Activated B cell treated with CpG ODN at 0.5 μM for 24 hours (primary cell): ENCODE measurements at regions not wholly inside any gene's neighbourhood (a gene's known extent, or its start where the extent isn't known, plus 50 kb on each side); places are given as distances from the start of the nearest gene placed in this dataset.

ENCODE experiments used
- ATAC-seq: fragments of 200-7000 bp; cut with Tn5 transposase; one replicate; pipeline ENCODE4 v1.10.0; 2021; ENCODE audit warnings: low read depth, mild to moderate bottlenecking, moderate library complexity
- CTCF ChIA-PET: fragments of 350-600 bp; sonication (Branson Sonifier 250); formaldehyde crosslinking; loops from one replicate; lab custom pipeline; 2021; ENCODE audit warnings: antibody characterized with exemption; lab: Charles Lee
- POLR2A ChIA-PET: fragments of 350-600 bp; sonication (Branson Sonifier 250); formaldehyde crosslinking; loops from one replicate; lab custom pipeline; 2021; ENCODE audit warnings: antibody characterized with exemption; lab: Charles Lee
- DNase-seq: peaks from one replicate; pipeline ENCODE4 v3.0.0; 2022
- H3K27ac Mint-ChIP-seq: one replicate; pipeline ENCODE4 v1.8.0; 2020; ENCODE audit warnings: mixed read lengths
- H3K27me3 Mint-ChIP-seq: one replicate; pipeline ENCODE4 v1.8.0; 2021; ENCODE audit warnings: mixed read lengths
- H3K36me3 Mint-ChIP-seq: one replicate; pipeline ENCODE4 v1.8.0; 2021; ENCODE audit warnings: low read depth, mixed read lengths
- H3K4me1 Mint-ChIP-seq: one replicate; pipeline ENCODE4 v1.8.0; 2021; ENCODE audit warnings: mixed read lengths
- H3K4me3 Mint-ChIP-seq: one replicate; pipeline ENCODE4 v1.8.0; 2020; ENCODE audit warnings: mild to moderate bottlenecking, mixed read lengths
- H3K9me3 Mint-ChIP-seq: one replicate; pipeline ENCODE4 v1.8.0; 2020; ENCODE audit warnings: mixed read lengths
- CTCF ChIP-seq: fragments of 200-600 bp; IDR thresholded peaks from one replicate; pipeline ENCODE4 v1.8.0; 2022; ENCODE audit warnings: antibody characterized with exemption, mild to moderate bottlenecking
- intact Hi-C: fragments of 100-400 bp; cut with micrococcal nuclease; formaldehyde crosslinking; loops from one replicate; pipeline ENCODE4 v1.15.1; 2024

GRCh38 chr18:71831039-71831438 lies 713.1 kb downstream of the CBLN2 start:
- no peaks in the 10 kb centered on the region for H3K4me1 Mint-ChIP-seq
- H3K27me3 Mint-ChIP-seq = no peaks in the 10 kb centered on the region
- TF ChIP-seq CTCF = no peak
- DNase-seq (no peak), ATAC-seq (no peak)
- ChIA-PET CTCF (no interaction called here), POLR2A (interaction anchor here (0.6 kb wide), 1 partner anchor 306 kb away, joined by 3 read pairs; no protein-coding TSS in a partner anchor)
- H3K9me3 Mint-ChIP-seq = no peaks in the 10 kb centered on the region
- no peak overlapping the region for H3K4me3 Mint-ChIP-seq
- no peak overlapping the region for H3K27ac Mint-ChIP-seq
- no peaks in the 10 kb centered on the region for H3K36me3 Mint-ChIP-seq
- intact Hi-C loops = no loop called here

- Mint-ChIP-seq H3K4me1 (no peaks in the 10 kb centered on the region), H3K27me3 (no peaks in the 10 kb centered on the region), H3K4me3 (no peak overlapping the region), H3K36me3 (no peaks in the 10 kb centered on the region), H3K27ac (no peak overlapping the region), H3K9me3 (no peaks in the 10 kb centered on the region)
- DNase-seq (no peak), ATAC-seq (no peak)
- POLR2A ChIA-PET = no interaction called here
- CTCF ChIA-PET = no interaction called here
- intact Hi-C loops = no loop called here
- no peak for TF ChIP-seq CTCF
Measured at GRCh38 chr18:71827301-71827700, 716.8 kb downstream of the CBLN2 start.

GRCh38 chr18:71815305-71815704 lies 728.8 kb downstream of the CBLN2 start:
- H3K27ac Mint-ChIP-seq = no peak overlapping the region
- ATAC-seq = no peak
- DNase-seq = no peak
- no peak for TF ChIP-seq CTCF
- H3K27me3 Mint-ChIP-seq = no peaks in the 10 kb centered on the region
- H3K36me3 Mint-ChIP-seq = no peaks in the 10 kb centered on the region
- ChIA-PET CTCF (no interaction called here), POLR2A (no interaction called here)
- H3K9me3 Mint-ChIP-seq = no peaks in the 10 kb centered on the region
- H3K4me3 Mint-ChIP-seq = no peak overlapping the region
- no peaks in the 10 kb centered on the region for H3K4me1 Mint-ChIP-seq
- intact Hi-C loops = no loop called here

- Mint-ChIP-seq H3K9me3 (no peaks in the 10 kb centered on the region), H3K27me3 (no peaks in the 10 kb centered on the region), H3K27ac (no peak overlapping the region), H3K36me3 (no peaks in the 10 kb centered on the region), H3K4me3 (no peak overlapping the region), H3K4me1 (no peaks in the 10 kb centered on the region)
- ATAC-seq (no peak), DNase-seq (no peak)
- ChIA-PET POLR2A (no interaction called here), CTCF (no interaction called here)
- intact Hi-C loops = no loop called here
- no peak for TF ChIP-seq CTCF
Measured at GRCh38 chr18:71809711-71810110, 734.4 kb downstream of the CBLN2 start.

GRCh38 chr18:71808616-71809015 lies 735.5 kb downstream of the CBLN2 start:
- DNase-seq (no peak), ATAC-seq (no peak)
- no peak for TF ChIP-seq CTCF
- Mint-ChIP-seq H3K4me1 (no peaks in the 10 kb centered on the region), H3K27me3 (no peaks in the 10 kb centered on the region), H3K36me3 (no peaks in the 10 kb centered on the region), H3K9me3 (no peaks in the 10 kb centered on the region), H3K4me3 (no peak overlapping the region), H3K27ac (no peak overlapping the region)
- intact Hi-C loops = no loop called here
- ChIA-PET POLR2A (no interaction called here), CTCF (no interaction called here)
